Type B pancreatic cell (in vitro differentiated cells): ENCODE measurements at regions not wholly inside any gene's neighbourhood (a gene's known extent, or its start where the extent isn't known, plus 50 kb on each side); places are given as distances from the start of the nearest gene placed in this dataset.
"Not testable (repeated sequence)": the region's sequence is repeated elsewhere in the genome, so short reads cannot be mapped to it uniquely, and the experiment has no call there.

ENCODE experiments used
- DNase-seq: peaks from one replicate; pipeline ENCODE4 v3.0.0; 2021; ENCODE audit warnings: mixed read lengths; ENCODE audit not compliant: unreplicated experiment; ENCODE audit errors: extremely low spot score
- H3K27ac Mint-ChIP-seq: 2 replicates; pipeline ENCODE4 v1.8.0; 2021; ENCODE audit warnings: mild to moderate bottlenecking, mixed read lengths
- H3K27me3 Mint-ChIP-seq: 2 replicates; pipeline ENCODE4 v1.8.0; 2021; ENCODE audit warnings: mixed read lengths
- H3K36me3 Mint-ChIP-seq: 2 replicates; pipeline ENCODE4 v1.8.0; 2021; ENCODE audit warnings: mixed read lengths
- H3K4me1 Mint-ChIP-seq: one replicate; pipeline ENCODE4 v1.8.0; 2021; ENCODE audit warnings: mixed read lengths; ENCODE audit not compliant: unreplicated experiment
- H3K4me3 Mint-ChIP-seq: 2 replicates; pipeline ENCODE4 v1.8.0; 2021; ENCODE audit warnings: mild to moderate bottlenecking, mixed read lengths
- H3K9me3 Mint-ChIP-seq: 2 replicates; pipeline ENCODE4 v1.8.0; 2021; ENCODE audit warnings: mixed read lengths
- CTCF ChIP-seq: fragments of 200-600 bp; sonication (generic); conservative IDR thresholded peaks from 2 replicates; pipeline ENCODE4 v1.5.0; 2021; ENCODE audit warnings: antibody characterized with exemption, mild to moderate bottlenecking

- H3K9me3 Mint-ChIP-seq = no peaks in the 10 kb centered on the region
- no peak for DNase-seq
- H3K4me1 Mint-ChIP-seq = peaks cover 8% of the 10 kb centered on the region
- H3K27ac Mint-ChIP-seq = no peak overlapping the region
- H3K4me3 Mint-ChIP-seq = no peak overlapping the region
- H3K27me3 Mint-ChIP-seq = no peaks in the 10 kb centered on the region
- H3K36me3 Mint-ChIP-seq = no peaks in the 10 kb centered on the region
- TF ChIP-seq CTCF = no peak
These were observed 104.3 kb upstream of the FRMD4B start for GRCh38 chr3:69490235-69490634.

- Mint-ChIP-seq H3K4me3 (no peak overlapping the region), H3K4me1 (peaks cover 15% of the 10 kb centered on the region), H3K27ac (no peak overlapping the region), H3K27me3 (no peaks in the 10 kb centered on the region), H3K9me3 (no peaks in the 10 kb centered on the region), H3K36me3 (no peaks in the 10 kb centered on the region)
- no peak for DNase-seq
- TF ChIP-seq CTCF = no peak
These were observed 102.1 kb upstream of the FRMD4B start for GRCh38 chr3:69488026-69488425.

- no peak overlapping the region for H3K4me3 Mint-ChIP-seq
- H3K36me3 Mint-ChIP-seq = peaks cover 4% of the 10 kb centered on the region
- no peaks in the 10 kb centered on the region for H3K9me3 Mint-ChIP-seq
- no peak overlapping the region for H3K27ac Mint-ChIP-seq
- no peak for TF ChIP-seq CTCF
- no peak for DNase-seq
- H3K4me1 Mint-ChIP-seq = peaks cover 7% of the 10 kb centered on the region
- no peaks in the 10 kb centered on the region for H3K27me3 Mint-ChIP-seq
These were observed 99.6 kb upstream of the FRMD4B start for GRCh38 chr3:69485489-69485888.

- no peak for DNase-seq
- Mint-ChIP-seq H3K4me3 (no peak overlapping the region), H3K27me3 (no peaks in the 10 kb centered on the region), H3K4me1 (peaks cover 7% of the 10 kb centered on the region), H3K9me3 (no peaks in the 10 kb centered on the region), H3K27ac (no peak overlapping the region), H3K36me3 (peaks cover 4% of the 10 kb centered on the region)
- no peak for TF ChIP-seq CTCF
These were observed 98.9 kb upstream of the FRMD4B start for GRCh38 chr3:69484507-69485393.

- H3K27ac Mint-ChIP-seq = no peak overlapping the region
- no peak overlapping the region for H3K4me3 Mint-ChIP-seq
- TF ChIP-seq CTCF = no peak
- DNase-seq = no peak
- H3K9me3 Mint-ChIP-seq = no peaks in the 10 kb centered on the region
- H3K27me3 Mint-ChIP-seq = no peaks in the 10 kb centered on the region
- peaks cover 4% of the 10 kb centered on the region for H3K36me3 Mint-ChIP-seq
- peaks cover 7% of the 10 kb centered on the region for H3K4me1 Mint-ChIP-seq
These were observed 97.6 kb upstream of the FRMD4B start for GRCh38 chr3:69483449-69483848.

GRCh38 chr3:69480986-69481385 lies 95.1 kb upstream of the FRMD4B start:
- not testable (repeated sequence) for H3K4me1 Mint-ChIP-seq, H3K27ac Mint-ChIP-seq, H3K27me3 Mint-ChIP-seq, DNase-seq, H3K36me3 Mint-ChIP-seq, H3K9me3 Mint-ChIP-seq, H3K4me3 Mint-ChIP-seq
